ENCODE measurements at regions not wholly inside any gene's neighbourhood (a gene's known extent, or its start where the extent isn't known, plus 50 kb on each side); places are given as distances from the start of the nearest gene placed in this dataset.
"Not testable (repeated sequence)": the region's sequence is repeated elsewhere in the genome, so short reads cannot be mapped to it uniquely, and the experiment has no call there.

DNA sequence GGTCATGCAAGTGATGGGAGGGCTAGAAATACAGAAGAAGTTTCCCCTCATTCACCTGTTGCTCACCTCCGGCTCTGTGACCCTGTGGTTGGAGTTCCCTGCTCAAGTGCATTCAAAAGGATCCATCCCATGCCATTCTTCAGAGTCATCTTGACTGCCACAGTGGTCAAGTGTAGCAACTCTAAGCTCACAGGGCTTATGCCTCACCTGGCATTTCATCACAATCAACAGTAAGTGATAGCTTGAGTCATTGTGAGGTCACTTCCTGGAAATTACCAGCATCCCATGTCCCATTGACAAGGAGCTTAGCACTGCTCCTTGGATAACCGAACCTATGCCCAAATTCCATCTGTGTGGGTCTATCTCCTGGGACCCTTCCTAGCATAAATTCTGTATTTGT is 55.6 kb downstream of the OR4C45 start:
- in situ Hi-C loops (cut with HindIII; ENCODE audit: low pct_unique_long_range_greater_than_20kb, low sequenced_read_pairs): no loop called here

DNA sequence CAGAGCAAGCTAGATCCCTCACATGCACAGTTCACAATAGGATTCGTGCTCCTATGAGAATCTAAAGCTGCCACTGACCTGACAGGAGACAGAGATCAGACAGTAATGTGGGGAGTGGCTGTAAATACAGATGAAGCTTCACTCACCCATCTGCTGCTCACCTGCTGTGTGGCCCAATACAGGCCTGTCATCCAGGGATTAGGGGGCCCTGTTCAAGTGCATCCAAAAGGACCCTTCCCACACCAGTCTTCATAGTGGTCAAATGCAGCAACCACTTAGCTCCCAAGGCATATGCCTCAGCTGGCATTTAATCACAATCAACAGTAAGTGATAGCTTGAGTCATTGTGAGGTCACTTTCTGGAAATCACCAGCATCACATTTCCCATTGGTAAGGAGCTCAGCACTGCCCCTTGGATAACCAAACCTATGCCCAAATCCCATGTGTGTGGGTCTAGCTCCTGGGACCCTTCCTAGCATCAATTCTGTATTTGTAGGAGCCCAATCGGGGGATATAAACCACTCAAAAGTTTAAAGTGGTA is 65.6 kb downstream of the OR4C45 start:
- in situ Hi-C loops (cut with HindIII; ENCODE audit: low pct_unique_long_range_greater_than_20kb, low sequenced_read_pairs): no loop called here
- DNase-seq (ENCODE audit: low read depth): no peak

More for the DNA sequence above, 55.6 kb downstream of the OR4C45 start:
- no peak for DNase-seq (ENCODE audit: low read depth)

DNA sequence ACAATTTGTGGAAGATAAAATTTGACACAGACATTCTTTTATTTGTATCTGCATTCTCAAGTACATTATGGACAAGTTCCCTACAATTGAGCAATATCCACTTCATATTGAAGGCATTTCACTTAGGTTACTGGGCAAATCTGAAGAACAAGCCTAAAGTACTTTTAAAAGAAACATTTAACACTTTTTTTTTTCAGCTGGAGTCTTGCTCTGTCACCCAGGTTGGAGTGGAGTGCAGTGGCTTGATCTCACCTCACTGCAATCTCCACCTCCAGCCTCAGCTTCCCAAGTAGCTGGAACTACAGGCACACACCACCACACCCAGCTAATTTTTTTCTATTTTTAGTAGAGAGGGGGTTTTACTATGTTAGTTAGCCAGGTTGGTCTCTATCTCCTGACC is 70.2 kb downstream of the OR4C45 start:
- in situ Hi-C loops (cut with HindIII; ENCODE audit: low pct_unique_long_range_greater_than_20kb, low sequenced_read_pairs): no loop called here
- DNase-seq (ENCODE audit: low read depth): no peak

DNA sequence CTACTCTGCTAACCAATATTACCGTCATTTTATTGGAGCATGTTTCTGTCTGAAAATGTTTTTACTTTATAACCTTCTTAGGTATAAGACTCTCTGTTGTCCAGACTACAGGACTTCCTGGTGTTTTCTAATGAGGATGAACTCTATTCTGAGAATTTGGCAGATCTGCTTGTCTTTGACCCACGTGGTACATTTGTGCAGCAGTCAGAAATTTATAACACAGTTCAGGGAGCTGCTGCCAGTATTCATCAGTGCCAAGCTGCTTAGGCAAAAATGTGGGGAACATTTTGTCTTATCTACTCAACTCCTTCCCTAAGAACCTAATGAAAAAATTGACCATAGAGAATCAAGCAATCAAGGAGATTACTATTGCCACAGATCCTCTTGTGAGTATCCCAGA is 108.0 kb downstream of the OR4C45 start:
- in situ Hi-C loops (cut with HindIII; ENCODE audit: low pct_unique_long_range_greater_than_20kb, low sequenced_read_pairs); DNase-seq (ENCODE audit: low read depth): not testable (repeated sequence)

DNA sequence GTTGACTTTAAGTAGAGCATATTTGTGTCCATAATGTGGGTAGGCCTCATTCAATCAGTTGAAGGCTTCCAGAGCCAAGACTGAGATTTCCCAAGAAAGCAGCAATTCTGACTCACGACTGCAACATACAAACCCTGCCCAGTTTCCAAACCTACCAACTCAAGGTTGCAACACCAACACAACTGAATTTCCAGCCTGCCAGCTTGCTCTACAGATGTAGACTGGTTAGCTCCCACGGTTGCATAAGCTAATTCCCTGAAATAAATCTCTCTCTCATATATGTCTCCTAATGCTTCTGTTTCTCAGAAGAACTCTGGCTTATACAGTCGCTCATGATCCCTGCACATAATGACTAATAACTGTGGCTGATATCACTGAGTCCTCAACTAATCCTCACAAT is 113.6 kb downstream of the OR4C45 start:
- DNase-seq (ENCODE audit: low read depth); in situ Hi-C loops (cut with HindIII; ENCODE audit: low pct_unique_long_range_greater_than_20kb, low sequenced_read_pairs): not testable (repeated sequence)

DNA sequence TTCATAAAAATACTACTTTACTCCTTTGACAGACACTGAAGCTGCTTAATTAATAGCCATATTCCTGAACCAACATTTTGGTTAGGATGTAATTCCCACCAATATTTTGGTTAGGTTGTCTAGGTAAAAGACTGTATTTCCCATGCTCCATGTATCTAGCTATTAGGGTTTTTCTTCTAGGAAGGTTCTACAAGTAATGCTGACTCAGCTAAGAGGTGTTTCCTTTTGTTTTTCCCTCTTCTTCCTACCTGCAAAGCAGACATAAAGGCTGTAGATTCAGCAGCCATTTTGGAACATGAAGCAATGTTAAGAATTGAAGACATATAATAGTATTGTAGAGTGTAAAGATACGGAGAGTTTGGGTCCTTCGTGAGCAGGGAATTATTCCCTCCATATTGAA is 115.3 kb downstream of the OR4C45 start:
- not testable (repeated sequence) for DNase-seq (ENCODE audit: low read depth)

DNA sequence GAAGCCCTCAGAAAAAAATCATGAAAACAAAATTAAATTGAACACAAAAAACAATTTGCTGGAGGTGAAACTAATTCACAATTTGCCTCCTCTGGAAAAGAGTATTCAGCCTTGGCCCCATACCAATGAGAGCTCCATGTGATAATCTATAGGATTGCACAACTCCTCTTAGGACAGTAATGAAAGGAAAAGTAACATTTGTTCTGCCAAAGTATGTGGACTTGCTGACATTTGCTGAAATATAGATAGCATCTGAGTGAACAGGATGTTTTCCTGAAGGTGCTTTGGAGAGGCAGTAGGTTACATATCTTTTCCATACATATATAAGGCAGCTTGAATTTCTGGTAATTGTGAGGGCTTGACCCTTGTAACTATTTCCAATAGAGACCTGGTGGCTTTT is 122.8 kb downstream of the OR4C45 start:
- in situ Hi-C loops (cut with HindIII; ENCODE audit: low pct_unique_long_range_greater_than_20kb, low sequenced_read_pairs): no loop called here
- DNase-seq (ENCODE audit: low read depth): no peak

More for the DNA sequence above, 115.3 kb downstream of the OR4C45 start:
- in situ Hi-C loops (cut with HindIII; ENCODE audit: low pct_unique_long_range_greater_than_20kb, low sequenced_read_pairs): not testable (repeated sequence)

DNA sequence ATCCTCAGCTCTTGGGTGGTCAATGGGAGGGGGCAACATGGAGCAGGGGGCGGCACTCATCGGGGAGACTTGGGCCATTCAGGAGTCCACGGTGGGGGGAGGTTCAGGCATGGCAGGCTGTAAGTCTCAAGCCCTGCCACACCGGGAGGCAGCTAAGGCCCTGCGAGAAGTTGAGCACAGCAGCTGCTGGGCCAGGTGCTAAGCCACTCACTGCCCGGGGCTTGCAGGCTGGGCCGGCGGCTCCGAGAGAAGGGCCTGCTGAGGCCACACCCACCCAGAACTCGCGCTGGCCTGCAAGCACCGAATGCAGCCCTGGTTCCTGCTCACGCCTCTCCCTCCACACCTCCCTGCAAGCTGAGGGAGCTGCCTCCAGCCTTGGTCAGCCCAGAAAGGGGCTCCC is 131.4 kb downstream of the OR4C45 start:
- DNase-seq (ENCODE audit: low read depth): no peak
- in situ Hi-C loops (cut with HindIII; ENCODE audit: low pct_unique_long_range_greater_than_20kb, low sequenced_read_pairs): no loop called here

DNA sequence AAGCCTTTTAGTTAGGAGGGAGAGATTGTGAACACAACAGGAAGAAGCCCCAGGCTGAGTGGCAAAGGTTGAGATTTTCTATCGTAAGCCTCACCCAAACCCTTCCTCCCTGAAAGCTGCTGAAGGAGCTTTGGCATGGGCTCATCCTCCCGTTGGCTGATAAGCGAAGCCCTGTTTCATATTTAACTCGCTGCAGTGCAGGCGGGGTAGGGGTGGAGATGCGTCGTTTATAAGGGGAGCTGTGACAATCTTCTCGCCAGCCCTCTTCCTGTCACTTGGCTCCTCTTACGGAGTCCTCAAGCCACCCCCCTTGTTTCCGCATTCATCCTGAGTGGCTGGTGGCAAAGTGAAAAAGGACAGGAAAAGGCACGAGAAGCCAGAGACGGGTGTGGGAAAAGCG is 137.0 kb downstream of the OR4C45 start:
- in situ Hi-C loops (cut with HindIII; ENCODE audit: low pct_unique_long_range_greater_than_20kb, low sequenced_read_pairs): no loop called here
- DNase-seq (ENCODE audit: low read depth): no peak

DNA sequence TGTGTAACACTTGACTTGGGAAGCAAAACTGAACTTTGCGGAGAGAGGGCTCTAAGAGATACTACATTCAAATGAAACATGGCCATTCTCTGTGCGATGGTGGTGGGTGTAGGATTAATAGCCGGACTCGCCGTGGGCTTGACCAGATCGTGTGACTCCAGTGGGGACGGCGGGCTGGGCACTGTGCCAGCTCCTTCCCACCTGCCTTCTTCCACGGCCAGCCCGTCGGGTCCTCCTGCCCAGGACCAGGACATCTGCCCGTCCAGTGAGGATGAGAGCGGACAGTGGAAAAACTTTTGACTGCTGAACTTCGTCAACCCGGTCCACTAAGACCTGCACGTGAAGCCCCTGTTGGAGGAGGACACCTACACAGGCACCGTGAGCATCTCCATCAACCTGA is 137.4 kb downstream of the OR4C45 start:
- in situ Hi-C loops (cut with HindIII; ENCODE audit: low pct_unique_long_range_greater_than_20kb, low sequenced_read_pairs): no loop called here
- DNase-seq (ENCODE audit: low read depth): no peak

DNA sequence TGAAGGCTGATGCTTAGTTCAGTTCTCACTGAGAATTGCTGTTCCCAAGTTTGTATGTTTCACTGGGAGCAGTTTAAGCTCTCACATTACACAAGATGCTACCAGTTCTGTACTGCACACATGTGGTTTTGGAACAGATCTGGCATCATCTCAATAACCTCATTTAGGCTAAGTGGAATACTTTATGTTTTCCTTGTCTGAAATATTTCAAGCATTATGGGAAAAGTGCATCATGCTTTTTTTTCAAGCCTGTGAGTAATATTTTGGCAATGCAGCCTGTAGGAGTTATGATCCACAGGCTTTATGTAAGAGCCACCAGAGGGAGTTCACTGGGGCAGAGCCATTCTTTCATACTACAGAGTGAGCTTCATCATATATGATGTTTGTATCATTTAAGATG is 141.5 kb downstream of the OR4C45 start:
- peak; percentile 17 for DNase-seq (ENCODE audit: low read depth)
- in situ Hi-C loops (cut with HindIII; ENCODE audit: low pct_unique_long_range_greater_than_20kb, low sequenced_read_pairs): no loop called here

DNA sequence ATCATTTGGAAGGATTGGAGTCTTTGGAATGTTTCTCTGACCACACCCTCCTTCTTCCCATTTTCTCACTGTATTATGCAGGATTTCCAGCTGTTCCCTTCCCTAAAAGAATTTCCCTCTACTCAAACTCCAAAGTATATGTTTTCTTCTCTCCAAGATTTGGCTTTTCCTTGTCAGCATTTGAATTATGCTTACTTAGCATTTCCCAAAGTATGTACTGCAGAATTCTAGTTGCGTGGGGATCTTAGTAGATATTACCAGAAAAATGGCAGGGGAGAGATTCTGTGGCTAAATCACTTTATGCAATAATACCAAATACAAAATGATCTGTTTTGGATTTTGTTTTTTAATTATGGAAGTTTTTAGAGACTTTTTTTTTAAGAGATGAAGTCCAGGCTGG is 142.3 kb downstream of the OR4C45 start:
- DNase-seq (ENCODE audit: low read depth): no peak
- in situ Hi-C loops (cut with HindIII; ENCODE audit: low pct_unique_long_range_greater_than_20kb, low sequenced_read_pairs): no loop called here

DNA sequence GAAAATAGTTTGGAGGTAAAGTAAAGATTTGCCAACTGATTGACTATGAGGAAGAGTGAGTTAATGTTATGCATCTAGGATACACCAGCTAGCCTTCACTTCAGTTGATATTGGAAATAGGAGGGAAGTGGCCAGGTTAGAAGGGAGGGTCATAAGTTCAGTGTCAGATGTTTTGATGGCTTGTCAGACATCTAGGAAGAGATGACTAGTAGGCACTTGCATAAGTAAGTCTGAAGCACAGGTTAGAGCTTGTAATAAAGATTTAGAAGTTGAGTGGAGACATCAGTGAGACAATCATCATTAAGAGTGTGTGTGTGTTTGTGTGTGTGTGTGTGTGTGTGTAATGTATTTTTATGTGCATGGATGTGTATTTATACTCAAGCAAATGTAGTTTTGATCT is 146.1 kb downstream of the OR4C45 start:
- in situ Hi-C loops (cut with HindIII; ENCODE audit: low pct_unique_long_range_greater_than_20kb, low sequenced_read_pairs): no loop called here

DNA sequence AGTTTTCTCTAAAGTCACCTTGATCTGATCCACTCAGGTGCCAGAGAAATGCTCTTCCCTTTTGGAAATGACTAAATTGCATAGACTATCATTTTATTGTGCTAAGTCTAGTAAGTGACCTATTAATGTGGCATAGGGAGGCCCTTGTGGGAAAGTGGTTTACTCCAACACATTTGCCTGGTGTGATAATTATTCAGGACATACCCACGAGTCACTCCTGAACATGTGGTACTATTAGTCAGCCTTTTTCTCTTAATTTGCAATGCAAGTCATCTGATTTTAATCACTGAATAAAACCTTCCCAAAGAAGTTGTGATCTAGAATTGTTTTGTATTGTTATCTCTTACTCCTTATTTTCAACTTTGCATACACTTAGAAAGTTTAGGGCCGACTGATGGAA is 148.7 kb downstream of the OR4C45 start:
- in situ Hi-C loops (cut with HindIII; ENCODE audit: low pct_unique_long_range_greater_than_20kb, low sequenced_read_pairs): no loop called here
- DNase-seq (ENCODE audit: low read depth): no peak

More for the DNA sequence above, 146.1 kb downstream of the OR4C45 start:
- DNase-seq (ENCODE audit: low read depth): no peak

DNA sequence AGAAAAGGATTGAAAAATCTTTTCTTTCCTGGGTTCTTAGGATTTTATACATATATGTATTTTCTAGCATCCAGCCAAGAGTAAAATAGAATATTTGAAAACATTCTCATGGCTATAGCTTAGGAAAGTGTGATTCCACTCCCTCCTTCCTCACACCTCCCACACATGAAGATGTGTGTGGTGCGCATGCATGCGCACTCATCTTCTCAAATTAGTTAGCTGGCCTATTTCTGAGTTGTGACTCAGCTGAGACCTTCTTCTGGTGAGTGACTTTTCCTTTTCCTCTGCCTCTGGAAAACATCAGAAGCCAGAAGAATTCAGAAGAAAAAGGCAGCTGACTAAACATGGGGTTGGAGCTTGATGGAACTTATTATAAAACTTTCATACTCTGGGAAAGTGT is 149.8 kb downstream of the OR4C45 start:
- in situ Hi-C loops (cut with HindIII; ENCODE audit: low pct_unique_long_range_greater_than_20kb, low sequenced_read_pairs): no loop called here
- no peak for DNase-seq (ENCODE audit: low read depth)

DNA sequence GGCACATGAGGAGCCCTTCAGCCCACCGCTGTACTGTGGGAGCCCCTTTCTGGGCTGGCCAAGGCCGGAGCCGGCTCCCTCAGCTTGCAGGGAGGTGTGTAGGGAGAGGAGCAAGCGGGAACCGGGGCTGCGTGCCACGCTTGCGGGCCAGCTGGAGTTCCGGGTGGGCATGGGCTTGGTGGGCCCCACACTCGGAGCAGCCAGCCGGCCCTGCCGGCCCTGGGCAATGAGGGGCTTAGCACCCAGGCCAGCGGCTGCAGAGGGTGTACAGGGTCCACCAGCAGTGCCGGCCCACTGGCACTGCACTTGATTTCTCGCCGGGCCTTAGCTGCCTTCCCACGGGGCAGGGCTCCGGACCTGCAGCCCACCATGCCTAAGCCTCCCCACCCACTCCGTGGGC is 150.5 kb downstream of the OR4C45 start:
- DNase-seq (ENCODE audit: low read depth); in situ Hi-C loops (cut with HindIII; ENCODE audit: low pct_unique_long_range_greater_than_20kb, low sequenced_read_pairs): not testable (repeated sequence)

DNA sequence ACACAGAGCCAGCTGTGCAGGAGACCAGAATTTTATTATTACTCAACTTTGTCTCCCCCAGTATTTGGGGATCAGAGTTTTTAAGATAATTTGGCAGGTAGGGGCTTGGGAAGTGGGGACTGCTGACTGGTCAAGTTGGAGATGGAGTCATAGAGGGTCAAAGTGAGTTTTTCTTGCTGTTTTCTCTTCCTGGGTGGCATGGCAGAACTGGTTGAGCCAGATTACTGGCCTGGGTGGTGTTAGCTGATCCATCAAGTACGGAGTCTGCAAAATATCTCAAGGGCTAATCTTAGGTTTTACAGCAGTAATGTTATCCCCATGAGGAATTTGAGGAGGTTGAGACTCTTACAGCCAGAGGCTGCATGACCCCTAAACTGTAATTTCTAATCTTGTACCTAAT is 153.5 kb downstream of the OR4C45 start:
- in situ Hi-C loops (cut with HindIII; ENCODE audit: low pct_unique_long_range_greater_than_20kb, low sequenced_read_pairs): no loop called here

DNA sequence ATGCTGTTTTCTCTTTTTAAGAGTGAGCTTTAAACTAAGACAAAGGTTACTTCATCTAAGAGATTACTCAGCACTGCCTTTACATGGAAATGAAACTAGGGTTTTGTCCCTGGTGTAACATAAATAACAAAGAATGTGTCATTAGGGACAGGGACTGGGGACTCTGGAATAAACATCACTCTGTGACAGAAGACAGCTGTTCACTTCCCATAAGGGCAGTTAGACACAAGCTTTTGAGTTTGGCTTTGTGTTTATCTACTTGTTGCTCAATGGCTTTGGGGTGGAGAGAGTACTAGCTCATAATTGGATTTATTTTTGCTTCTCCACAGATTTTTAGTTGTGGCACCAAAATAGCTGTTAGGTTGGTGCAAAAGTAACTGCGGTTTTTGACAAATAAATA is 154.5 kb downstream of the OR4C45 start:
- in situ Hi-C loops (cut with HindIII; ENCODE audit: low pct_unique_long_range_greater_than_20kb, low sequenced_read_pairs): no loop called here

More for the DNA sequence above, 153.5 kb downstream of the OR4C45 start:
- no peak for DNase-seq (ENCODE audit: low read depth)

DNA sequence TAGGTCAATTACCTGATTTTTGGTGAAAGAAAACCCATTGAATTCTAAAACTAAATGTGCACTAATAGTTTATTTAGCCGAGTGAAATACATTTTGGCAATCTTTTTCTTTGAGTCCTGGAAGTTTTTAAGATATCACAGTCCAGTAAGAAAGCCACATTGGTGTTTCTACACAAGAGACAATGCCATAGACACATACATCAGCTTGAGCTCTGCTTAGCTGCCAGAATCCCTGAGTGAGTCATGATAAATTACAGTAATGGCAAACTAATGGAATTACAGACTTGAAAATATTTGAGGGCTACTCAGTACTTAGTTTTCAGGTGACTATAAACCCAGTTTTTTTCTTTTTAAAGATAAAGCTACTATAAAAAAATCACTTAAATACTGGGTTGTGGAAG is 155.4 kb downstream of the OR4C45 start:
- in situ Hi-C loops (cut with HindIII; ENCODE audit: low pct_unique_long_range_greater_than_20kb, low sequenced_read_pairs): no loop called here
- no peak for DNase-seq (ENCODE audit: low read depth)

More for the DNA sequence above, 154.5 kb downstream of the OR4C45 start:
- no peak for DNase-seq (ENCODE audit: low read depth)

DNA sequence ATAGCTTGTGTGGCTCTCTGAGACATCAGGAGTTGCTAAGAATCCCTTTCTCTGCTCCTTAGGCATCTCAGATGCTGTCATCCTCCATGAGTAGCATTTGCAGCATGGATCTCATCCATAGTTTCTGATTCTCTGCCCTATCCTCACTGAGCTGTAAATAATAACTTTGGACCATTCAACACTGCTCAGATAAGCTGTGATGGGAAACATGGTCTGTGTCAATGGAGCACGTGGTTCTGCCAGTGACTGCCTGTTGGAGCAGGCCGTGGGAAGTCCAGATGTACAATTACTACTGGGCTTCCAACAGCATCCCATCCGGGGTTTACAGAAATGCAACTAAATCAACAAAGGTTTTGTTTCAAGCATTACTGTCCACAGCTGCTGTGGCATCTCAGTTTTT is 160.1 kb downstream of the OR4C45 start:
- DNase-seq (ENCODE audit: low read depth): no peak
- in situ Hi-C loops (cut with HindIII; ENCODE audit: low pct_unique_long_range_greater_than_20kb, low sequenced_read_pairs): no loop called here

DNA sequence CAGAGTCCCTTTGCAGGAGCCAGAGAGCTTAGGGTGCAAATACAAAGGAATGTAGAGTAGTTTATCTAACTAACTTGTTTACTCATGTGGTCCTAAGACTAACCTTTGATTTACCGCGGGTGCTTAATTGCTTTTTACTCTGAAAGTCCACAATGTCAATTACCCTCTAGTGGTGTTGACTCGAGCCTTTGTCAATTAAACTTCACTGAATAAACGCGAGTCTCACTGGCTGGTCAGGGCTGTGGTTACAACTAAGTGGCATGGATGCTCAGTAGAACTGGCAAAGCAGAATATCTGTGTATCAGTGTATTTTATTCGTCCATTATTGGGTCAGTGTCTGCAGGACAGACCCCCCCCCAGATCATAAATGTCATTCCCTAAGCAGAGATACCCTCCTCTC is 181.7 kb downstream of the OR4C45 start:
- in situ Hi-C loops (cut with HindIII; ENCODE audit: low pct_unique_long_range_greater_than_20kb, low sequenced_read_pairs): no loop called here
- no peak for DNase-seq (ENCODE audit: low read depth)
